A673 (cell line): ENCODE measurements at regions not wholly inside any gene's neighbourhood (a gene's known extent, or its start where the extent isn't known, plus 50 kb on each side); places are given as distances from the start of the nearest gene placed in this dataset.

ENCODE experiments used
- EZH2 ChIP-seq: fragments of 200-600 bp; sonication (generic); IDR thresholded peaks from 2 replicates; pipeline ENCODE4 v1.6.1; 2017; ENCODE audit warnings: borderline replicate concordance, low read depth, mild to moderate bottlenecking, mixed read lengths, antibody characterized with exemption, low read length; ENCODE audit not compliant: poor library complexity, severe bottlenecking
- TF ChIP-seq, protein P1 (sequence below): fragments of 300-800, 200-600 bp; sonication (generic); conservative IDR thresholded peaks from 2 replicates; pipeline ENCODE4 v1.5.1; 2017; ENCODE audit warnings: low read depth, mild to moderate bottlenecking, antibody characterized with exemption, low read length, moderate library complexity, mixed read lengths

DNA sequence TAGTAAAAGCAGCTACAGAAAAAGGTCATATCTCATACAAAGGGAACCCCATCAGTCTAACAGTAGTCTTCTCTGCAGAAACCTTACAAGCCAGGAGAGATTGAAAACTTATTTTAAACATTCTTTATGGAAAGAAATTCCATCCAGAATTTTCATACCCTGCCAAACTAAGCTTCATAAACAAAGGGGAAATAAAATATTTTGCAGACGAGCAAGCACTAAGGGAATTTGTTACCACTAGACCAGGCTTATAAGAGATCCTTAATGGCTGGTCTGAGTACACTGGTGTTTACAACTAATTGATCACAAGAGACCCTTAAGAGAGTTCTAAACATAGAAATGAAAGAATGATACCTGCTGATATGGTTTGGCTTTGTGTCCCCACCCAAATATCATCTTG lies 128.6 kb upstream of the TNFSF11 start:
- no peak for TF ChIP-seq EZH2
- TF ChIP-seq, protein P1, sequence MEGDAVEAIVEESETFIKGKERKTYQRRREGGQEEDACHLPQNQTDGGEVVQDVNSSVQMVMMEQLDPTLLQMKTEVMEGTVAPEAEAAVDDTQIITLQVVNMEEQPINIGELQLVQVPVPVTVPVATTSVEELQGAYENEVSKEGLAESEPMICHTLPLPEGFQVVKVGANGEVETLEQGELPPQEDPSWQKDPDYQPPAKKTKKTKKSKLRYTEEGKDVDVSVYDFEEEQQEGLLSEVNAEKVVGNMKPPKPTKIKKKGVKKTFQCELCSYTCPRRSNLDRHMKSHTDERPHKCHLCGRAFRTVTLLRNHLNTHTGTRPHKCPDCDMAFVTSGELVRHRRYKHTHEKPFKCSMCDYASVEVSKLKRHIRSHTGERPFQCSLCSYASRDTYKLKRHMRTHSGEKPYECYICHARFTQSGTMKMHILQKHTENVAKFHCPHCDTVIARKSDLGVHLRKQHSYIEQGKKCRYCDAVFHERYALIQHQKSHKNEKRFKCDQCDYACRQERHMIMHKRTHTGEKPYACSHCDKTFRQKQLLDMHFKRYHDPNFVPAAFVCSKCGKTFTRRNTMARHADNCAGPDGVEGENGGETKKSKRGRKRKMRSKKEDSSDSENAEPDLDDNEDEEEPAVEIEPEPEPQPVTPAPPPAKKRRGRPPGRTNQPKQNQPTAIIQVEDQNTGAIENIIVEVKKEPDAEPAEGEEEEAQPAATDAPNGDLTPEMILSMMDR = no peak
